Bronchial epithelial cell (primary cell): ENCODE measurements at regions not wholly inside any gene's neighbourhood (a gene's known extent, or its start where the extent isn't known, plus 50 kb on each side); places are given as distances from the start of the nearest gene placed in this dataset.

Experiments
- DNase-seq: peaks from one replicate; pipeline ENCODE4 v3.0.0-alpha.2; 2010; ENCODE audit warnings: low read depth
- FAIRE-seq: peaks from 2 replicates; lab custom pipeline; 2011; peaks lifted over from hg19 to GRCh38; lab: Jason Lieb, UNC
- H3K27me3 ChIP-seq: 2 replicates; pipeline ENCODE4 v1.5.1; 2011; ENCODE audit warnings: low read length; ENCODE audit not compliant: control insufficient read depth, insufficient read depth
- H3K36me3 ChIP-seq: 2 replicates; pipeline ENCODE4 v1.5.1; 2011; ENCODE audit warnings: low read length; ENCODE audit not compliant: control insufficient read depth, insufficient read depth
- H3K4me3 ChIP-seq: 2 replicates; pipeline ENCODE4 v1.5.1; 2011; ENCODE audit warnings: mild to moderate bottlenecking, low read depth, low read length, control low read depth
- CTCF ChIP-seq: IDR thresholded peaks from 2 replicates; pipeline ENCODE4 v1.5.1; 2011; ENCODE audit warnings: mild to moderate bottlenecking, moderate library complexity, low read length, control low read depth, inconsistent platforms; ENCODE audit not compliant: insufficient read depth, severe bottlenecking

- H3K4me3 ChIP-seq: no peak overlapping the region
- no peak for TF ChIP-seq CTCF
- no peaks in the 10 kb centered on the region for H3K27me3 ChIP-seq
- H3K36me3 ChIP-seq: no peaks in the 10 kb centered on the region
- no peak for DNase-seq
- no peak for FAIRE-seq
Measured at GRCh38 chr1:101356604-101357443, 120.0 kb downstream of the S1PR1 start.

GRCh38 chr1:101357444-101357986 lies 120.7 kb downstream of the S1PR1 start:
- H3K36me3 ChIP-seq: no peaks in the 10 kb centered on the region
- FAIRE-seq (no peak), DNase-seq (peak; percentile 73)
- H3K27me3 ChIP-seq: no peaks in the 10 kb centered on the region
- peak; percentile 66 for TF ChIP-seq CTCF
- no peak overlapping the region for H3K4me3 ChIP-seq

- H3K36me3 ChIP-seq: no peaks in the 10 kb centered on the region
- FAIRE-seq (no peak), DNase-seq (no peak)
- no peak overlapping the region for H3K4me3 ChIP-seq
- no peaks in the 10 kb centered on the region for H3K27me3 ChIP-seq
- no peak for TF ChIP-seq CTCF
Measured at GRCh38 chr1:101360506-101360905, 123.7 kb downstream of the S1PR1 start.

- Histone ChIP-seq H3K36me3 (no peaks in the 10 kb centered on the region), H3K4me3 (no peak overlapping the region), H3K27me3 (no peaks in the 10 kb centered on the region)
- FAIRE-seq: no peak
- no peak for TF ChIP-seq CTCF
- DNase-seq: no peak
Measured at GRCh38 chr1:101363891-101364318, 127.1 kb downstream of the S1PR1 start.

GRCh38 chr1:101364370-101365120 lies 127.7 kb downstream of the S1PR1 start:
- DNase-seq: no peak
- Histone ChIP-seq H3K27me3 (no peaks in the 10 kb centered on the region), H3K36me3 (no peaks in the 10 kb centered on the region), H3K4me3 (no peak overlapping the region)
- FAIRE-seq: no peak
- TF ChIP-seq CTCF: no peak
